ENCODE measurements at regions not wholly inside any gene's neighbourhood (a gene's known extent, or its start where the extent isn't known, plus 50 kb on each side); places are given as distances from the start of the nearest gene placed in this dataset.

DNA sequence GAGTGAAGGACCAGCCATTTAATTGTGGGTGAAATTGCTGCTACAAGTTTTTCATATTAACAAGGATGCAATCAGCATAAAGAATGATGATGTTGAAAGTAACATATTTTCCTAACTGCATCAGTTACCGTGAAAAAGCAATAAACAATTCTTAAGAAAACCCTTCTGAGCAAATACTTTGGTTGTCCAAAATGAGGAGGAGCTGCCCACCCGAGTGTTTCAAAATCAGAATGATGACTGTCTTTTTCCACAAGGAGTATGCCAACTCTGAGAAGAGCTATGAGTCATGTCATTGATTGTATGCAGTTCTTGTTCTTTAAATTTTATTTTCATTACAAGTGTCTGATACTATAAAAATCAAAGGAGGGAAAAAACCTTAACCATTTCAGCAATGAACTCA lies 470.5 kb downstream of the COL12A1 start:
- DNase-seq (ENCODE audit: insufficient read length, low spot score): no peak
- no peak for TF ChIP-seq CTCF (IDR thresholded peaks at IDR 0.05; ENCODE audit: insufficient read depth, missing control alignments)
- no peak for FAIRE-seq

GRCh38 chr6:74734901-74735300 lies 471.0 kb downstream of the COL12A1 start:
- TF ChIP-seq CTCF (IDR thresholded peaks at IDR 0.05; ENCODE audit: insufficient read depth, missing control alignments): no peak
- no peak for DNase-seq (ENCODE audit: insufficient read length, low spot score)
- no peak for FAIRE-seq

DNA sequence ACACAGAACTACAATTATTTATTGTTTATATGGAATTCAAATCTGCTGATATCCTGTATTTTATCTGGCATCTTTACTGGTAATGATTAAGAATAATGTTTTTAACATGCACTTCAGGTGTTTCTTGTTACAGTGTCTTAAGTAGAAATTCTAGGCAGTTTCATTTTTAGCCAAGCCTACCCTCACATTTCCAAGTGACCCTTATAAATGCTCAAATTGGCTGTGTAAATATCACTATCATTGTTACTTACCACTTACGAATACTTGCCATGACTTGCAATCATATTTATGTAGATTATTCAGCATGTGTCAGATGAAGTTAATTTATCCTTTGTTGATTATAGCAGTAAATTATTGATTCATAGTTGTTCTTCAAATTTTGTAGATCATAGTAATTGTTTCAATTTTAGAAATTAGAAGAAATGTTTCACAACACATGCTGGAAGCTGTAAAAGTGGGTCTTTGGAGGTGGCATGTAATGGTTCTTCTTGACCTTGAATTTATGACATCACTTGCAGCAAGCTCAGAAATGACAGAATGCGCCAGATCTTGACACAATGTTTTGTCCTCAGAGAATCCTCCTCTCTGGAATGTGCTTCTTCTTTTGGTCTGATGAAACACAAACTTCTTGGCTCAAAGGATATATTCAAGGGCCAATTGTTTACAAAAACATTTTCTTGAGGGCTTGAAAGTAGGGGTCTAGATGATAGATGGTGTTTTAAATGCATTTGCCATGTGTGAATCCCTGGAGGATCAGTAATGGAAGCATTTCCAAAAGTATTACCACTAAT lies 471.8 kb downstream of the COL12A1 start:
- FAIRE-seq (no peak), DNase-seq (ENCODE audit: insufficient read length, low spot score) (no peak)
- no peak for TF ChIP-seq CTCF (IDR thresholded peaks at IDR 0.05; ENCODE audit: insufficient read depth, missing control alignments)

- no peak for TF ChIP-seq CTCF (IDR thresholded peaks at IDR 0.05; ENCODE audit: insufficient read depth, missing control alignments)
- FAIRE-seq (no peak), DNase-seq (ENCODE audit: insufficient read length, low spot score) (no peak)
Measured at GRCh38 chr6:74731931-74732330, 473.9 kb downstream of the COL12A1 start.

GRCh38 chr6:74731204-74731603 lies 474.6 kb downstream of the COL12A1 start:
- TF ChIP-seq CTCF (IDR thresholded peaks at IDR 0.05; ENCODE audit: insufficient read depth, missing control alignments): no peak
- no peak for FAIRE-seq
- no peak for DNase-seq (ENCODE audit: insufficient read length, low spot score)

GRCh38 chr6:74720923-74721322 lies 484.9 kb downstream of the COL12A1 start:
- TF ChIP-seq CTCF (IDR thresholded peaks at IDR 0.05; ENCODE audit: insufficient read depth, missing control alignments): no peak
- DNase-seq (ENCODE audit: insufficient read length, low spot score): no peak
- no peak for FAIRE-seq

DNA sequence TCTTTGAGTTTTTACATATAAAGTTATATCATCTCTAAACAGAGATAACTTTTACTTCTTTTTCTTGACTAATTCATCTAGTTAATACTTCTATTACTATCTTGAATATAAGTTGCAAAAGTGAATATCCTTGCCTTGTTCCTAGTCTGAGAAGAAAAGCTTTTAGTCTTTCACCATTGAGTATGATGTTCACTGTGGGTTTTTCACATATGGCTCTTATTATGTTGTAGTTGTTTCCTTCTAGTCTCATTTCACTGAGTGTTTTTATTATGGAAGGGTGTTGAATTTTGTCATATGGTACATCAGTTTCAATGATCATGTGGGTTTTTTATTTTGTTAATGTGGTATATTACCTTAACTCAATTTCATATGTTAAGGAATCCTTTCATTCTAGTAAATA lies 488.3 kb downstream of the COL12A1 start:
- TF ChIP-seq CTCF (IDR thresholded peaks at IDR 0.05; ENCODE audit: insufficient read depth, missing control alignments): no peak
- FAIRE-seq: no peak

More for the DNA sequence above, 488.3 kb downstream of the COL12A1 start:
- DNase-seq (ENCODE audit: insufficient read length, low spot score): no peak

Measured in D721Med (cell line).